ENCODE measurements at regions not wholly inside any gene's neighbourhood (a gene's known extent, or its start where the extent isn't known, plus 50 kb on each side); places are given as distances from the start of the nearest gene placed in this dataset.

- no peak for TF ChIP-seq EZH2phosphoT487 (IDR thresholded peaks at IDR 0.05; ENCODE audit: low read depth)
- TF ChIP-seq CTCF (IDR thresholded peaks at IDR 0.05; ENCODE audit: low read depth, low read length), result no peak
- Histone ChIP-seq H3K79me2 (ENCODE audit: low read length) (no peaks in the 10 kb centered on the region), H3K27me3 (ENCODE audit: low read depth, low read length) (peaks cover 17% of the 10 kb centered on the region), H3K9ac (ENCODE audit: low read length) (no peak overlapping the region), H2AFZ (ENCODE audit: low read depth, low read length) (no peak overlapping the region), H3K9me3 (ENCODE audit: insufficient read depth, low read length) (0 out of 2 replicates have a peak, but pooled peaks cover 4% of the 10 kb centered on the region), H3K4me2 (ENCODE audit: low read length) (no peak overlapping the region), H3K4me1 (ENCODE audit: low read length) (no peaks in the 10 kb centered on the region), H3K36me3 (replicated peaks; ENCODE audit: low read depth, low read length) (no peaks in the 10 kb centered on the region), H3K27ac (ENCODE audit: low read length) (no peak overlapping the region), H3K4me3 (ENCODE audit: low read length) (no peak overlapping the region), H4K20me1 (ENCODE audit: insufficient read depth, low read length) (no peaks in the 10 kb centered on the region)
These were observed 98.7 kb upstream of the VASH1 start for GRCh38 chr14:76662580-76662979.

GRCh38 chr14:76664790-76665189 is 96.5 kb upstream of the VASH1 start:
- no peak overlapping the region for H3K27ac ChIP-seq (ENCODE audit: low read length)
- no peak overlapping the region for H3K4me3 ChIP-seq (ENCODE audit: low read length)
- H3K4me2 ChIP-seq (ENCODE audit: low read length), result no peak overlapping the region
- no peak overlapping the region for H3K9ac ChIP-seq (ENCODE audit: low read length)
- no peaks in the 10 kb centered on the region for H3K9me3 ChIP-seq (ENCODE audit: insufficient read depth, low read length)
- H4K20me1 ChIP-seq (ENCODE audit: insufficient read depth, low read length), result no peaks in the 10 kb centered on the region
- H2AFZ ChIP-seq (ENCODE audit: low read depth, low read length), result no peak overlapping the region
- peaks cover 10% of the 10 kb centered on the region for H3K27me3 ChIP-seq (ENCODE audit: low read depth, low read length)
- H3K79me2 ChIP-seq (ENCODE audit: low read length), result no peaks in the 10 kb centered on the region
- TF ChIP-seq CTCF (IDR thresholded peaks at IDR 0.05; ENCODE audit: low read depth, low read length), result no peak
- no peak for TF ChIP-seq EZH2phosphoT487 (IDR thresholded peaks at IDR 0.05; ENCODE audit: low read depth)
- H3K4me1 ChIP-seq (ENCODE audit: low read length), result no peaks in the 10 kb centered on the region
- no peaks in the 10 kb centered on the region for H3K36me3 ChIP-seq (replicated peaks; ENCODE audit: low read depth, low read length)

- H3K4me1 ChIP-seq (ENCODE audit: low read length), result no peaks in the 10 kb centered on the region
- no peak overlapping the region for H3K4me2 ChIP-seq (ENCODE audit: low read length)
- H3K27me3 ChIP-seq (ENCODE audit: low read depth, low read length), result peaks cover 4% of the 10 kb centered on the region; the same call in 1 of the 2 replicates
- H3K9me3 ChIP-seq (ENCODE audit: insufficient read depth, low read length), result no peaks in the 10 kb centered on the region
- H3K27ac ChIP-seq (ENCODE audit: low read length), result no peak overlapping the region
- H3K9ac ChIP-seq (ENCODE audit: low read length), result no peak overlapping the region
- no peak overlapping the region for H3K4me3 ChIP-seq (ENCODE audit: low read length)
- no peaks in the 10 kb centered on the region for H4K20me1 ChIP-seq (ENCODE audit: insufficient read depth, low read length)
- no peak overlapping the region for H2AFZ ChIP-seq (ENCODE audit: low read depth, low read length)
- TF ChIP-seq CTCF (IDR thresholded peaks at IDR 0.05; ENCODE audit: low read depth, low read length) (no peak), EZH2phosphoT487 (IDR thresholded peaks at IDR 0.05; ENCODE audit: low read depth) (no peak)
- no peaks in the 10 kb centered on the region for H3K79me2 ChIP-seq (ENCODE audit: low read length)
- no peaks in the 10 kb centered on the region for H3K36me3 ChIP-seq (replicated peaks; ENCODE audit: low read depth, low read length)
These were observed 94.5 kb upstream of the VASH1 start for GRCh38 chr14:76666746-76667145.

- no peaks in the 10 kb centered on the region for H3K9me3 ChIP-seq (ENCODE audit: insufficient read depth, low read length)
- no peaks in the 10 kb centered on the region for H3K4me1 ChIP-seq (ENCODE audit: low read length)
- H3K9ac ChIP-seq (ENCODE audit: low read length), result no peak overlapping the region
- no peaks in the 10 kb centered on the region for H4K20me1 ChIP-seq (ENCODE audit: insufficient read depth, low read length)
- no peak overlapping the region for H3K27ac ChIP-seq (ENCODE audit: low read length)
- H2AFZ ChIP-seq (ENCODE audit: low read depth, low read length), result no peak overlapping the region
- H3K4me2 ChIP-seq (ENCODE audit: low read length), result no peak overlapping the region
- TF ChIP-seq EZH2phosphoT487 (IDR thresholded peaks at IDR 0.05; ENCODE audit: low read depth) (no peak), CTCF (IDR thresholded peaks at IDR 0.05; ENCODE audit: low read depth, low read length) (no peak)
- no peak overlapping the region for H3K4me3 ChIP-seq (ENCODE audit: low read length)
- H3K27me3 ChIP-seq (ENCODE audit: low read depth, low read length), result peaks cover 8% of the 10 kb centered on the region; the same call in 1 of the 2 replicates
- H3K79me2 ChIP-seq (ENCODE audit: low read length), result no peaks in the 10 kb centered on the region
- no peaks in the 10 kb centered on the region for H3K36me3 ChIP-seq (replicated peaks; ENCODE audit: low read depth, low read length)
These were observed 91.5 kb upstream of the VASH1 start for GRCh38 chr14:76669770-76670169.

All from OCI-LY3 (cell line).